HEK293T (cell line): ENCODE measurements at regions not wholly inside any gene's neighbourhood (a gene's known extent, or its start where the extent isn't known, plus 50 kb on each side); places are given as distances from the start of the nearest gene placed in this dataset.

Experiments
- BHLHE40 ChIP-seq: fragments of 450-650 bp; IDR thresholded peaks from 2 replicates; pipeline ENCODE4 v1.6.1; 2016; ENCODE audit warnings: mild to moderate bottlenecking, moderate library complexity, borderline replicate concordance
- FOXA1 ChIP-seq: fragments of 450-650 bp; IDR thresholded peaks from 2 replicates; pipeline ENCODE4 v1.6.1; 2016; ENCODE audit warnings: mild to moderate bottlenecking
- LEF1 ChIP-seq: fragments of 450-650 bp; IDR thresholded peaks from 2 replicates; pipeline ENCODE4 v1.6.1; 2017; ENCODE audit warnings: mild to moderate bottlenecking, borderline replicate concordance
- NFRKB ChIP-seq: fragments of 450-650 bp; IDR thresholded peaks from 2 replicates; pipeline ENCODE4 v1.6.1; 2016; ENCODE audit warnings: mild to moderate bottlenecking, moderate library complexity

DNA sequence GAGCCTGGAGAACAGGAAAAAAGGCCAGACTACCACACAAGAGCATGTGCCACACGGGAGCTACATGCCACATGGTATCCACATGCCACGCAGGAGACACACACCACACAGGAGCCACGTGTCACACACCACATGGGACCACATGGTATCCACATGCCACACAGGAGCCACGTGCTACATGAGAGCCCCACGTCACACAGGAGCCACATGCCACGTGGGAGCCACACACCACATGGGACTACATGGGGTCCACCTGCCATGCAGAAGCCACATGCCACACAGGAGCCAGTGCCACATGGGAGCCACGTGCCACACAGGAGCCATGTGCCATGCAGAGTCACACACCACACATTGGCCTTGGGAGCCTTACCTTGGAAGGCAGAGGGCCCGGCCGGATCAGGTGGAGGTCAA is 244.4 kb upstream of the PPP2R2D start:
- no peak for TF ChIP-seq BHLHE40
- no peak for TF ChIP-seq LEF1
- no peak for TF ChIP-seq FOXA1
- TF ChIP-seq NFRKB: no peak
